GM12878 (cell line): ENCODE measurements at regions not wholly inside any gene's neighbourhood (a gene's known extent, or its start where the extent isn't known, plus 50 kb on each side); places are given as distances from the start of the nearest gene placed in this dataset.

Experiments
- ATAC-seq: fragments of 200-7000 bp; cut with Tn5 transposase; 3 replicates; pipeline ENCODE4 v1.9.1; 2020; ENCODE audit warnings: mild to moderate bottlenecking, moderate library complexity
- BruUV-seq: library from RNA; stranded (reverse); fragments of 400-500 nt; replicated peaks from 2 replicates; lab custom pipeline; 2021; lab: Mats Ljungman, UMichigan
- CTCF ChIA-PET: fragments of 300-600 bp; sonication (Branson Sonifier 250); formaldehyde crosslinking; extraction: SDS; loops from one replicate; lab custom pipeline; 2021; ENCODE audit warnings: inconsistent platforms; lab: Yijun Ruan, JAX
- POLR2A ChIA-PET: fragments of 350-600 bp; formaldehyde crosslinking; extraction: SDS; loops from one replicate; lab custom pipeline; 2021; ENCODE audit warnings: inconsistent platforms; lab: Charles Lee
- RAD21 ChIA-PET: fragments of 300-600 bp; sonication (Branson Sonifier 250); formaldehyde crosslinking; loops from one replicate; lab custom pipeline; 2023; ENCODE audit warnings: antibody characterized with exemption; ENCODE audit not compliant: unreplicated experiment; lab: Charles Lee
- SMC1A ChIA-PET: fragments of 300-600 bp; sonication (Branson Sonifier 250); formaldehyde crosslinking; loops from one replicate; lab custom pipeline; 2023; ENCODE audit not compliant: unreplicated experiment, uncharacterized antibody; lab: Charles Lee
- DNase-seq: peaks from one replicate; pipeline ENCODE4 v3.0.0-alpha.2; 2011; ENCODE audit warnings: low read depth, low spot score
- FAIRE-seq: peaks from 3 replicates; lab custom pipeline; 2011; peaks lifted over from hg19 to GRCh38; lab: Jason Lieb, UNC
- H2AFZ ChIP-seq: 2 replicates; pipeline ENCODE4 v1.6.0; 2011; ENCODE audit warnings: low read depth, low read length, control low read depth; ENCODE audit not compliant: control insufficient read depth
- H3K27ac ChIP-seq: 2 replicates; pipeline ENCODE4 v1.5.1; 2011; ENCODE audit warnings: control low read depth; ENCODE audit not compliant: control insufficient read depth, insufficient read depth
- H3K27me3 ChIP-seq, 2 experiments: replicated peaks in 1 of 2; 2 replicates each; pipeline versions ENCODE4 v1.6.0 to v1.6.1; 2011; ENCODE audit warnings: low read length in 1 of 2; ENCODE audit not compliant: control insufficient read depth in 2 of 2, insufficient read depth in 2 of 2
- H3K36me3 ChIP-seq, 2 experiments: 2 replicates each; pipeline ENCODE4 v1.5.1; 2011; ENCODE audit warnings: low read length in 1 of 2; ENCODE audit not compliant: control insufficient read depth in 2 of 2, insufficient read depth in 2 of 2
- H3K4me1 ChIP-seq: 2 replicates; pipeline ENCODE4 v1.6.1; 2011; ENCODE audit warnings: mild to moderate bottlenecking, low read length, moderate library complexity, mixed read lengths; ENCODE audit not compliant: control insufficient read depth, insufficient read depth
- H3K4me2 ChIP-seq: 2 replicates; pipeline ENCODE4 v1.6.0; 2011; ENCODE audit warnings: control low read depth; ENCODE audit not compliant: control insufficient read depth, insufficient read depth
- H3K4me3 ChIP-seq: fragments of 200-600 bp; sonication (generic); 2 replicates; pipeline ENCODE4 v1.5.1; 2016
- H3K79me2 ChIP-seq: 2 replicates; pipeline ENCODE4 v1.6.0; 2011; ENCODE audit warnings: low read length; ENCODE audit not compliant: control insufficient read depth, insufficient read depth
- H3K9ac ChIP-seq: 2 replicates; pipeline ENCODE4 v1.8.0; 2011; ENCODE audit warnings: low read length, control low read depth, mixed read lengths; ENCODE audit not compliant: control insufficient read depth, insufficient read depth
- H3K9me3 ChIP-seq: replicated peaks from 3 replicates; pipeline ENCODE4 v1.5.1; 2011; ENCODE audit warnings: mild to moderate bottlenecking, low read length; ENCODE audit not compliant: control insufficient read depth, insufficient read depth
- H4K20me1 ChIP-seq: 2 replicates; pipeline ENCODE4 v1.6.0; 2011; ENCODE audit not compliant: control insufficient read depth, insufficient read depth
- BRCA1 ChIP-seq: IDR thresholded peaks from 2 replicates; pipeline ENCODE4 v1.6.1; 2011; ENCODE audit warnings: low read depth, low read length, improper control_type of control experiment
- FOS ChIP-seq: IDR thresholded peaks from 3 replicates; pipeline ENCODE4 v1.6.1; 2011; ENCODE audit warnings: borderline replicate concordance; ENCODE audit not compliant: insufficient read length; ENCODE audit errors: extremely low read depth
- GATAD2B ChIP-seq: fragments of 450-650 bp; conservative IDR thresholded peaks from 2 replicates; pipeline ENCODE4 v1.6.1; 2017; ENCODE audit warnings: low read depth, mild to moderate bottlenecking, moderate library complexity
- IRF4 ChIP-seq: IDR thresholded peaks from 2 replicates; pipeline ENCODE4 v1.6.1; 2011; ENCODE audit warnings: low read depth, low read length
- KAT2A ChIP-seq: conservative IDR thresholded peaks from 2 replicates; pipeline ENCODE4 v1.6.1; 2011; ENCODE audit warnings: low read depth, low read length; ENCODE audit not compliant: control insufficient read depth
- MTA3 ChIP-seq: IDR thresholded peaks from 2 replicates; pipeline ENCODE4 v1.6.1; 2012; ENCODE audit warnings: low read length, inconsistent platforms, borderline replicate concordance
- PKNOX1 ChIP-seq: fragments of 450-650 bp; IDR thresholded peaks from 2 replicates; pipeline ENCODE4 v1.6.1; 2016; ENCODE audit warnings: mild to moderate bottlenecking
- RELA ChIP-seq: fragments of 450-650 bp; IDR thresholded peaks from 2 replicates; pipeline ENCODE4 v1.8.0; 2014; ENCODE audit warnings: borderline replicate concordance; ENCODE audit not compliant: partially characterized antibody
- REST ChIP-seq: IDR thresholded peaks from 2 replicates; pipeline ENCODE4 v1.6.1; 2012; ENCODE audit warnings: mild to moderate bottlenecking, low read depth, low read length
- SMC3 ChIP-seq: IDR thresholded peaks from 2 replicates; pipeline ENCODE4 v1.6.1; 2011; ENCODE audit warnings: low read length, improper control_type of control experiment, borderline replicate concordance
- SPI1 ChIP-seq: IDR thresholded peaks from 2 replicates; pipeline ENCODE4 v1.6.1; 2011; ENCODE audit warnings: low read depth, mild to moderate bottlenecking, low read length, moderate library complexity, borderline replicate concordance; ENCODE audit not compliant: insufficient read depth
- STAT1 ChIP-seq: fragments of 450-650 bp; conservative IDR thresholded peaks from 2 replicates; pipeline ENCODE4 v1.6.1; 2014; ENCODE audit warnings: antibody characterized with exemption, mild to moderate bottlenecking
- ZNF207 ChIP-seq: fragments of 450-650 bp; IDR thresholded peaks from 2 replicates; pipeline ENCODE4 v1.6.1; 2014; ENCODE audit warnings: antibody characterized with exemption, mild to moderate bottlenecking, borderline replicate concordance
- WGBS: methylation state at CpG from one replicate; pipeline ENCODE4 v1.1.6; 2016; ENCODE audit warnings: low lambda C conversion rate; ENCODE audit not compliant: insufficient replicate concordance, insufficient coverage; ENCODE audit errors: missing lambda C conversion rate; 5-methylcytosine and 5-hydroxymethylcytosine counted together
- in situ Hi-C: fragments of 300-500 bp; cut with MboI; formaldehyde crosslinking; loops from 9 replicates; pipeline ENCODE4 v1.14.3; 2018; ENCODE audit warnings: mixed read lengths
- intact Hi-C: fragments of 100-400 bp; cut with micrococcal nuclease; formaldehyde crosslinking; loops from one replicate; pipeline ENCODE4 v1.14.2; 2022; ENCODE audit not compliant: unreplicated experiment
- TF ChIP-seq, protein P1 (sequence below): fragments of 450-650 bp; IDR thresholded peaks from 2 replicates; pipeline ENCODE4 v1.6.1; 2016; ENCODE audit warnings: mild to moderate bottlenecking

DNA sequence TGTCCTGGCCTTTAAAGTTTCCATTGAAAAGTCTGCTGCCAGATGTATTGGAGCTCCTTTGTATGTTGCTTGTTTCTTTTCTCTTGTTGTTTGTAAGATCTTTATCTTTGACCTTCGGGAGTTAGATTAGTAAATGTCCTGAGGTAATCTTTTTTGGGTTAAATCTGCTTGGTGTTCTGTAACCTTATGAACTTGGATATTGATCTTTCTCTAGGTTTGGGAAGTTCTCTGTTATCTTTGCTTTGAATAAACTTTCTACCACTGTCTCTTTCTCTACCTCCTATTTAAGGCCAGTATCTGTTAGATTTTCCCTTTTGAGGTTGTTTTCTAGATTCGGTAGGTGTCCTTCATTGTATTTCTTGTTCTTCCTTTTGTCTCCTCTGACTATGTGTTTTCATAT is 447.8 kb downstream of the FAM133A start:
- intact Hi-C loops (no loop called here), in situ Hi-C loops (no loop called here)
- no TSS peak for BruUV-seq
- no peaks in the 10 kb centered on the region for H4K20me1 ChIP-seq
- no peaks in the 10 kb centered on the region for H3K79me2 ChIP-seq
- DNase-seq: no peak
- H3K4me3 ChIP-seq: no peak overlapping the region
- TF ChIP-seq, protein P1, sequence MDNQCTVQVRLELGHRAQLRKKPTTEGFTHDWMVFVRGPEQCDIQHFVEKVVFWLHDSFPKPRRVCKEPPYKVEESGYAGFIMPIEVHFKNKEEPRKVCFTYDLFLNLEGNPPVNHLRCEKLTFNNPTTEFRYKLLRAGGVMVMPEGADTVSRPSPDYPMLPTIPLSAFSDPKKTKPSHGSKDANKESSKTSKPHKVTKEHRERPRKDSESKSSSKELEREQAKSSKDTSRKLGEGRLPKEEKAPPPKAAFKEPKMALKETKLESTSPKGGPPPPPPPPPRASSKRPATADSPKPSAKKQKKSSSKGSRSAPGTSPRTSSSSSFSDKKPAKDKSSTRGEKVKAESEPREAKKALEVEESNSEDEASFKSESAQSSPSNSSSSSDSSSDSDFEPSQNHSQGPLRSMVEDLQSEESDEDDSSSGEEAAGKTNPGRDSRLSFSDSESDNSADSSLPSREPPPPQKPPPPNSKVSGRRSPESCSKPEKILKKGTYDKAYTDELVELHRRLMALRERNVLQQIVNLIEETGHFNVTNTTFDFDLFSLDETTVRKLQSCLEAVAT: no peak
- TF ChIP-seq BRCA1 (no peak), RELA (no peak), ZNF207 (no peak), PKNOX1 (no peak), STAT1 (no peak), GATAD2B (no peak), REST (no peak), KAT2A (no peak), IRF4 (no peak), SPI1 (no peak), SMC3 (no peak), MTA3 (no peak), FOS (no peak)
- POLR2A ChIA-PET: no interaction called here
- H3K4me1 ChIP-seq: no peaks in the 10 kb centered on the region
- no peak overlapping the region for H3K27ac ChIP-seq
- no peaks in the 10 kb centered on the region for H3K9me3 ChIP-seq
- SMC1A ChIA-PET: no interaction called here
- no peak for FAIRE-seq
- H3K27me3 ChIP-seq: no peaks in the 10 kb centered on the region
- H2AFZ ChIP-seq: no peak overlapping the region
- CTCF ChIA-PET: no interaction called here
- ATAC-seq: no peak
- H3K9ac ChIP-seq: no peak overlapping the region
- 6% methylated on average over 2 of the region's 2 CpGs for WGBS
- RAD21 ChIA-PET: no interaction called here
- H3K4me2 ChIP-seq: no peak overlapping the region
- H3K36me3 ChIP-seq: no peaks in the 10 kb centered on the region
